Astrocyte (in vitro differentiated cells and primary cell): ENCODE measurements at regions not wholly inside any gene's neighbourhood (a gene's known extent, or its start where the extent isn't known, plus 50 kb on each side); places are given as distances from the start of the nearest gene placed in this dataset.

ENCODE experiments used
- CTCF ChIP-seq: IDR thresholded peaks from 2 replicates; pipeline ENCODE4 v1.5.1; 2011; ENCODE audit warnings: low read depth, mild to moderate bottlenecking, inconsistent platforms, low read length, moderate library complexity; ENCODE audit not compliant: insufficient read depth
- EZH2 ChIP-seq: IDR thresholded peaks from 2 replicates; pipeline ENCODE4 v1.6.1; 2012; ENCODE audit warnings: mild to moderate bottlenecking, low read length, inconsistent platforms; ENCODE audit not compliant: insufficient read depth

- TF ChIP-seq CTCF (no peak), EZH2 (no peak)
Observed at GRCh38 chr4:122244764-122245163, 92.6 kb downstream of the BLTP1 start.
